ENCODE measurements at regions not wholly inside any gene's neighbourhood (a gene's known extent, or its start where the extent isn't known, plus 50 kb on each side); places are given as distances from the start of the nearest gene placed in this dataset.

- TF ChIP-seq FOSL1 (IDR thresholded peaks at IDR 0.05; ENCODE audit: low read depth), result no peak
- no peak for TF ChIP-seq ELF1 (IDR thresholded peaks at IDR 0.05; ENCODE audit: borderline replicate concordance, low read depth)
- no peak for TF ChIP-seq ZNF274 (IDR thresholded peaks at IDR 0.05; ENCODE audit: low read depth, low read length)
- no peak for TF ChIP-seq ATF3 (IDR thresholded peaks at IDR 0.05)
- no peak for TF ChIP-seq TCF7L2 (IDR thresholded peaks at IDR 0.05; ENCODE audit: borderline replicate concordance, extremely low read depth, insufficient read depth, insufficient read length)
- no peak for TF ChIP-seq POLR2AphosphoS5 (IDR thresholded peaks at IDR 0.05; ENCODE audit: low read depth, low read length)
- TF ChIP-seq SP1 (IDR thresholded peaks at IDR 0.05; ENCODE audit: low read depth), result no peak
- TF ChIP-seq CBX3 (IDR thresholded peaks at IDR 0.05; ENCODE audit: low read depth), result no peak
- TF ChIP-seq, protein P1, sequence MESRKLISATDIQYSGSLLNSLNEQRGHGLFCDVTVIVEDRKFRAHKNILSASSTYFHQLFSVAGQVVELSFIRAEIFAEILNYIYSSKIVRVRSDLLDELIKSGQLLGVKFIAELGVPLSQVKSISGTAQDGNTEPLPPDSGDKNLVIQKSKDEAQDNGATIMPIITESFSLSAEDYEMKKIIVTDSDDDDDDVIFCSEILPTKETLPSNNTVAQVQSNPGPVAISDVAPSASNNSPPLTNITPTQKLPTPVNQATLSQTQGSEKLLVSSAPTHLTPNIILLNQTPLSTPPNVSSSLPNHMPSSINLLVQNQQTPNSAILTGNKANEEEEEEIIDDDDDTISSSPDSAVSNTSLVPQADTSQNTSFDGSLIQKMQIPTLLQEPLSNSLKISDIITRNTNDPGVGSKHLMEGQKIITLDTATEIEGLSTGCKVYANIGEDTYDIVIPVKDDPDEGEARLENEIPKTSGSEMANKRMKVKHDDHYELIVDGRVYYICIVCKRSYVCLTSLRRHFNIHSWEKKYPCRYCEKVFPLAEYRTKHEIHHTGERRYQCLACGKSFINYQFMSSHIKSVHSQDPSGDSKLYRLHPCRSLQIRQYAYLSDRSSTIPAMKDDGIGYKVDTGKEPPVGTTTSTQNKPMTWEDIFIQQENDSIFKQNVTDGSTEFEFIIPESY (IDR thresholded peaks at IDR 0.05; ENCODE audit: extremely low read depth, insufficient replicate concordance, low read length), result no peak
- RAD21 ChIA-PET (ENCODE audit: low non-redundant PET in 1 of 2, low total read pairs in 2 of 2, uncharacterized antibody in 2 of 2, unreplicated experiment in 2 of 2), result no interaction called here
- Histone ChIP-seq H3K79me2 (ENCODE audit: insufficient read depth, low read length) (no peaks in the 10 kb centered on the region), H3K4me1 (ENCODE audit: control insufficient read depth in 1 of 2, insufficient read depth in 2 of 2, low read length in 2 of 2) (no peaks in the 10 kb centered on the region), H3K9ac (ENCODE audit: low read length) (no peak overlapping the region), H4K20me1 (ENCODE audit: insufficient read depth) (no peaks in the 10 kb centered on the region; the same call in 1 of the 2 replicates), H3K36me3 (ENCODE audit: control insufficient read depth in 1 of 2, insufficient read depth in 2 of 2, low read length in 2 of 2) (no peaks in the 10 kb centered on the region), H3K27ac (ENCODE audit: low read depth, low read length) (no peak overlapping the region), H3K4me3 (replicated peaks in 1 of 2; ENCODE audit: low read depth in 1 of 2, low read length in 2 of 2) (no peak overlapping the region), H3K27me3 (ENCODE audit: insufficient read depth, low read length) (no peaks in the 10 kb centered on the region), H3K9me2 (ENCODE audit: insufficient read depth) (no peaks in the 10 kb centered on the region), H2AFZ (ENCODE audit: low read depth, low read length, poor library complexity, severe bottlenecking) (no peak overlapping the region), H3K9me3 (ENCODE audit: control insufficient read depth in 1 of 2, insufficient read depth in 1 of 2, low read depth in 1 of 2, low read length in 2 of 2) (peaks cover 0 to 8% of the 10 kb centered on the region in 2 experiments; a peak in 1 of 4 replicates), H3K4me2 (ENCODE audit: low read length) (no peak overlapping the region)
- DNase-seq (ENCODE audit: low read depth, low spot score) (no peak), ATAC-seq (no peak)
- POLR2A ChIA-PET, result no interaction called here
- CTCF ChIA-PET, result no interaction called here
- BruUV-seq (replicated peaks), result no TSS peak
- intact Hi-C loops (cut with micrococcal nuclease), result no loop called here
Observed at GRCh38 chr9:28050941-28051340, 477.7 kb upstream of the C9orf72 start.
